ENCODE measurements at regions not wholly inside any gene's neighbourhood (a gene's known extent, or its start where the extent isn't known, plus 50 kb on each side); places are given as distances from the start of the nearest gene placed in this dataset.

DNA sequence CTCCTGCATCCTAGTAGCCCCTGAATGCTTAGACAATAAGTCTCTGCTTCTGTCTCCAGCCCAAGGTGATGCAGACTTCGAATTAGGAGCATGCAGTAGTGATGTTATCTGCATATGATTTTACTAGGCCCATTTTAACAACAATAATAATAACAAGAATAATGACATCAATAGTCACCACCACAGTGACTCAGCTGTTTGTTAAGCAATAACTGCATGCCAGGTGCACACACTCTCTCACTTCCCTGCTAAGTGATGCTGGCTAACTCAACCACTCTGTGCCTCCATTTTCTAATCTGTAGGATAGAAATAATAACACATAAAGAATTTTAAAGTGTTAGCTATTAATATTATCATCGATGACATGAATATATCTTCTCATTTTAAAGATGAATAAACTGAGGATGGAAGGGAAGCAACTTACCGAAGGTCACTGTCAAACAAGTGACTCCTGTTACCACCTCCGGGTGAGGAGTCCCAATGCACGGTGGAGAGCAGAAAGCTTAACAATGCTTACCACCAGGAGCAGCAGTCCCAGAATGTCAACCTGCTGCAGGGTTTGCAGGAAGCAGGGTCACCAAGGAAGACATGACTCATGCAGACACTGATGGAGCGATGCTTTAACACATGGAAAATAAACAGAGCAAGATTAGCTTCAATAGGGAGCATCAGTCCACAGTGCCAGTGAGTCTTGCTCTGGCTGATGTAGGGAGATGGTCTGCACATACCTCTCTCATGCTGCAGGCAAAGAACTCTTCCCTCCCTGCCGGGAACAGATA is 290.2 kb downstream of the SPATA17 start:
- Histone ChIP-seq H4K20me1 (ENCODE audit: insufficient read depth, low read length) (no peaks in the 10 kb centered on the region), H3K27ac (ENCODE audit: low read depth, low read length, poor library complexity, severe bottlenecking) (no peak overlapping the region), H3K4me3 (ENCODE audit: low read depth, low read length, poor library complexity, severe bottlenecking) (no peak overlapping the region), H3K36me3 (ENCODE audit: insufficient read depth, low read length) (no peaks in the 10 kb centered on the region), H2AFZ (ENCODE audit: low read length) (no peak overlapping the region), H3K79me2 (ENCODE audit: insufficient read depth, low read depth, low read length) (no peaks in the 10 kb centered on the region), H3K4me1 (ENCODE audit: insufficient read depth, low read length, poor library complexity, severe bottlenecking) (no peaks in the 10 kb centered on the region), H3K9me2 (ENCODE audit: insufficient read depth, low read length) (no peaks in the 10 kb centered on the region), H3K4me2 (ENCODE audit: low read length) (no peak overlapping the region), H3K9me3 (ENCODE audit: low read length) (no peaks in the 10 kb centered on the region)
- ChIA-PET CTCF (ENCODE audit: unreplicated experiment) (no interaction called here), POLR2A (interaction anchor here (1.0 kb wide), 1 partner anchor 9 kb away, joined by 5 read pairs; no protein-coding TSS in a partner anchor)
- BruUV-seq (replicated peaks), result no TSS peak
- intact Hi-C loops (cut with micrococcal nuclease; ENCODE audit: unreplicated experiment), result no loop called here
- DNase-seq (ENCODE audit: low spot score), result no peak
- TF ChIP-seq, protein P1, sequence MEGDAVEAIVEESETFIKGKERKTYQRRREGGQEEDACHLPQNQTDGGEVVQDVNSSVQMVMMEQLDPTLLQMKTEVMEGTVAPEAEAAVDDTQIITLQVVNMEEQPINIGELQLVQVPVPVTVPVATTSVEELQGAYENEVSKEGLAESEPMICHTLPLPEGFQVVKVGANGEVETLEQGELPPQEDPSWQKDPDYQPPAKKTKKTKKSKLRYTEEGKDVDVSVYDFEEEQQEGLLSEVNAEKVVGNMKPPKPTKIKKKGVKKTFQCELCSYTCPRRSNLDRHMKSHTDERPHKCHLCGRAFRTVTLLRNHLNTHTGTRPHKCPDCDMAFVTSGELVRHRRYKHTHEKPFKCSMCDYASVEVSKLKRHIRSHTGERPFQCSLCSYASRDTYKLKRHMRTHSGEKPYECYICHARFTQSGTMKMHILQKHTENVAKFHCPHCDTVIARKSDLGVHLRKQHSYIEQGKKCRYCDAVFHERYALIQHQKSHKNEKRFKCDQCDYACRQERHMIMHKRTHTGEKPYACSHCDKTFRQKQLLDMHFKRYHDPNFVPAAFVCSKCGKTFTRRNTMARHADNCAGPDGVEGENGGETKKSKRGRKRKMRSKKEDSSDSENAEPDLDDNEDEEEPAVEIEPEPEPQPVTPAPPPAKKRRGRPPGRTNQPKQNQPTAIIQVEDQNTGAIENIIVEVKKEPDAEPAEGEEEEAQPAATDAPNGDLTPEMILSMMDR (conservative IDR thresholded peaks at IDR 0.05; ENCODE audit: low read length), result no peak
- TF ChIP-seq EZH2phosphoT487 (IDR thresholded peaks at IDR 0.05; ENCODE audit: borderline replicate concordance, low read depth, low read length), result no peak

DNA sequence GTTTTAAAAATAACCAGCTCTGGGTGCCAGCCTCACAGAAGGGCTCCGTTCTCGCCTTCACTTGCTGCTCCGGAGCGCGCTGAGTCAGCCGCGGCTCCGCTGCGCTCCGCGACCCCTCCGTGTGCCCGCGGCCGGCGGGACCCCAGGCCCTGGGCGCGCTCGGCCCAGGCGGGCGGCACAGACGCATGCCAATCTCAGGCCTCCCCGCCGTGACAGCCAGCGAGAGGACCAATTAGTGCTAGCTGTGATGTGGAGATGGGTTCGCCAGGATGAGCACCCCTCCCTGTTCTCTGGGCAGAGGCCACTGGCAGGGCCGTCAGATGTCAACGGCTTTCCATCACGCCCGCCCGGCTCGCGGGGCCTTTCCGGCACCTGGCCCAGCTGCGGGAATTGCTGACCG is 293.8 kb downstream of the SPATA17 start:
- H4K20me1 ChIP-seq (ENCODE audit: insufficient read depth, low read length), result no peaks in the 10 kb centered on the region
- H3K27ac ChIP-seq (ENCODE audit: low read depth, low read length, poor library complexity, severe bottlenecking), result no peak overlapping the region
- intact Hi-C loops (cut with micrococcal nuclease; ENCODE audit: unreplicated experiment), result no loop called here
- DNase-seq (ENCODE audit: low spot score), result no peak
- ChIA-PET CTCF (ENCODE audit: unreplicated experiment) (no interaction called here), POLR2A (interaction anchor here (0.9 kb wide), 1 partner anchor 14 kb away, joined by 4 read pairs; no protein-coding TSS in a partner anchor)
- TF ChIP-seq, protein P1 (conservative IDR thresholded peaks at IDR 0.05; ENCODE audit: low read length), result no peak
- no peak for TF ChIP-seq EZH2phosphoT487 (IDR thresholded peaks at IDR 0.05; ENCODE audit: borderline replicate concordance, low read depth, low read length)
- BruUV-seq (replicated peaks), result no TSS peak
- H3K4me2 ChIP-seq (ENCODE audit: low read length), result no peak overlapping the region
- no peak overlapping the region for H2AFZ ChIP-seq (ENCODE audit: low read length)
- no peaks in the 10 kb centered on the region for H3K9me3 ChIP-seq (ENCODE audit: low read length)
- H3K36me3 ChIP-seq (ENCODE audit: insufficient read depth, low read length), result no peaks in the 10 kb centered on the region
- no peaks in the 10 kb centered on the region for H3K9me2 ChIP-seq (ENCODE audit: insufficient read depth, low read length)
- H3K79me2 ChIP-seq (ENCODE audit: insufficient read depth, low read depth, low read length), result no peaks in the 10 kb centered on the region
- no peaks in the 10 kb centered on the region for H3K4me1 ChIP-seq (ENCODE audit: insufficient read depth, low read length, poor library complexity, severe bottlenecking)
- H3K4me3 ChIP-seq (ENCODE audit: low read depth, low read length, poor library complexity, severe bottlenecking), result no peak overlapping the region

DNA sequence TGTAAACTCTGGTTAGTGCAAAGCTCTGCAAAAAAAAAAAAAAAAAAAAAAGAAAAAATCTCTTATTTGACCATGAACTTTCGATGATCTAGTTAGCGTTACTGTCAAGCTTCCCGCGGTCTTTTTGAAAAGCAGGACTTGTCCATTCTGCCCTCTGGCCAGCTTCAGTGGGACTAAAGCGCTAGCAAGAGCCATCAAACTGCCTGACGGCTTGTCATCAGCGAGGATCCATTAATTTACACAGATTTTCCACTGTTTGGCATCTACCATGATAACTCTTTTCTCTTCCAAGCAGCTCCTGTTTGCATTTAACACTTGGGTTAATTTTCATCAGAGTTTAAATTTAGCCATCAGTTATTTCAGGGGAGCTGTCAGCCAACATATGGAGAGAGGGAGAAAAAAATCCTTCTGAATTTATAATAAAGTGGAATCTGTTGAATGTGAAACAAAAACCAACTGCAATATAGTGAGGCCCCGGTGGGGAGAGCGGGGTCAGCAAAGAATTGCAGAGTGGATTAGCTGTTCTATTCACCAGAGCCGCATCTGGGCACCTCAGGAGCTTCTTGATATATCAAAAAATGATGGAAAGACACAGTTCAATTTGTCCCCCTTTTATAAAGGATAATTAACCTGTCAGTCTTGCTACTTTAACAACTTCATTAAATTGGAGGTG is 298.2 kb downstream of the SPATA17 start:
- H4K20me1 ChIP-seq (ENCODE audit: insufficient read depth, low read length), result no peaks in the 10 kb centered on the region
- ChIA-PET CTCF (ENCODE audit: unreplicated experiment) (no interaction called here), POLR2A (interaction anchor here (0.6 to 2.3 kb wide), 4 partner anchors 8 to 681 kb away, joined by 3 to 5 read pairs (median 3); no protein-coding TSS in a partner anchor)
- no peak overlapping the region for H3K4me2 ChIP-seq (ENCODE audit: low read length)
- no peak for DNase-seq (ENCODE audit: low spot score)
- TF ChIP-seq, protein P1 (conservative IDR thresholded peaks at IDR 0.05; ENCODE audit: low read length), result no peak
- TF ChIP-seq EZH2phosphoT487 (IDR thresholded peaks at IDR 0.05; ENCODE audit: borderline replicate concordance, low read depth, low read length), result no peak
- no peaks in the 10 kb centered on the region for H3K9me2 ChIP-seq (ENCODE audit: insufficient read depth, low read length)
- H3K4me3 ChIP-seq (ENCODE audit: low read depth, low read length, poor library complexity, severe bottlenecking), result no peak overlapping the region
- H2AFZ ChIP-seq (ENCODE audit: low read length), result no peak overlapping the region
- no peak overlapping the region for H3K27ac ChIP-seq (ENCODE audit: low read depth, low read length, poor library complexity, severe bottlenecking)
- H3K36me3 ChIP-seq (ENCODE audit: insufficient read depth, low read length), result no peaks in the 10 kb centered on the region
- intact Hi-C loops (cut with micrococcal nuclease; ENCODE audit: unreplicated experiment), result no loop called here
- no peaks in the 10 kb centered on the region for H3K4me1 ChIP-seq (ENCODE audit: insufficient read depth, low read length, poor library complexity, severe bottlenecking)
- no peaks in the 10 kb centered on the region for H3K79me2 ChIP-seq (ENCODE audit: insufficient read depth, low read depth, low read length)
- BruUV-seq (replicated peaks), result no TSS peak
- no peaks in the 10 kb centered on the region for H3K9me3 ChIP-seq (ENCODE audit: low read length)
